ENCODE measurements at regions not wholly inside any gene's neighbourhood (a gene's known extent, or its start where the extent isn't known, plus 50 kb on each side); places are given as distances from the start of the nearest gene placed in this dataset.

DNA sequence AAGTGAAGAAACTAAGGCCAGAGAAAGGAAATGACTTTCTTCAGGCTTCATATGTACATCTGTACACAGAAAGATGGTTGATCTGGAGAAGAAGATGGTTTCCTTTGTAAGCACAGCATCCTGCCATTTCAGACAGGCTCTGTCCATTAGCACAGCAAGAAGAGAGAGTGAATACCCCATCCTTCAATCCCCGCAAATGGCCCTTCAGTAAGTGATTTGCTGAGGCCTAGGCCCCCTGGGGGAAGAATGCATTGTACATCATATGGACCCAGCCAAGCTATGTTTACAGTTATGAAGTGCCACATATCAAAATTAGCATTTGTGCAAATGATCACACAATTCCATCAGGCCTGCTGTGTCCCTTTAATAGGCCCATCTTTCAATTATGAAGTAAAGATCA is 657.4 kb downstream of the BRINP1 start:
- TF ChIP-seq, protein P1, sequence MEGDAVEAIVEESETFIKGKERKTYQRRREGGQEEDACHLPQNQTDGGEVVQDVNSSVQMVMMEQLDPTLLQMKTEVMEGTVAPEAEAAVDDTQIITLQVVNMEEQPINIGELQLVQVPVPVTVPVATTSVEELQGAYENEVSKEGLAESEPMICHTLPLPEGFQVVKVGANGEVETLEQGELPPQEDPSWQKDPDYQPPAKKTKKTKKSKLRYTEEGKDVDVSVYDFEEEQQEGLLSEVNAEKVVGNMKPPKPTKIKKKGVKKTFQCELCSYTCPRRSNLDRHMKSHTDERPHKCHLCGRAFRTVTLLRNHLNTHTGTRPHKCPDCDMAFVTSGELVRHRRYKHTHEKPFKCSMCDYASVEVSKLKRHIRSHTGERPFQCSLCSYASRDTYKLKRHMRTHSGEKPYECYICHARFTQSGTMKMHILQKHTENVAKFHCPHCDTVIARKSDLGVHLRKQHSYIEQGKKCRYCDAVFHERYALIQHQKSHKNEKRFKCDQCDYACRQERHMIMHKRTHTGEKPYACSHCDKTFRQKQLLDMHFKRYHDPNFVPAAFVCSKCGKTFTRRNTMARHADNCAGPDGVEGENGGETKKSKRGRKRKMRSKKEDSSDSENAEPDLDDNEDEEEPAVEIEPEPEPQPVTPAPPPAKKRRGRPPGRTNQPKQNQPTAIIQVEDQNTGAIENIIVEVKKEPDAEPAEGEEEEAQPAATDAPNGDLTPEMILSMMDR (optimal IDR thresholded peaks at IDR 0.05 in 1 of 3, IDR thresholded peaks at IDR 0.05 in 1 of 3, conservative IDR thresholded peaks at IDR 0.05 in 1 of 3; ENCODE audit: extremely low read depth in 1 of 3, insufficient read depth in 2 of 3, low read length in 3 of 3): no peak
- TF ChIP-seq EZH2 (IDR thresholded peaks at IDR 0.05; ENCODE audit: low read length): no peak
